HUES48 (cell line): ENCODE measurements at regions not wholly inside any gene's neighbourhood (a gene's known extent, or its start where the extent isn't known, plus 50 kb on each side); places are given as distances from the start of the nearest gene placed in this dataset.

Source experiments
- H3K27ac ChIP-seq: one replicate; pipeline ENCODE4 v1.7.0; 2013; ENCODE audit warnings: low read depth, low read length, inconsistent platforms
- H3K27me3 ChIP-seq: 2 replicates; pipeline ENCODE4 v1.6.1; 2013; ENCODE audit warnings: mild to moderate bottlenecking, low read length; ENCODE audit not compliant: control insufficient read depth, insufficient read depth
- H3K36me3 ChIP-seq: 2 replicates; pipeline ENCODE4 v1.6.1; 2013; ENCODE audit warnings: low read length; ENCODE audit not compliant: control insufficient read depth, insufficient read depth
- H3K4me1 ChIP-seq: 2 replicates; pipeline ENCODE4 v1.6.1; 2013; ENCODE audit warnings: mild to moderate bottlenecking, low read length; ENCODE audit not compliant: control insufficient read depth, insufficient read depth
- H3K4me3 ChIP-seq: 2 replicates; pipeline ENCODE4 v1.5.1; 2013; ENCODE audit warnings: mild to moderate bottlenecking, low read depth, low read length
- H3K9ac ChIP-seq: 2 replicates; pipeline ENCODE4 v1.6.1; 2013; ENCODE audit warnings: mild to moderate bottlenecking, low read depth, low read length, moderate library complexity
- H3K9me3 ChIP-seq: 2 replicates; pipeline ENCODE4 v1.6.1; 2013; ENCODE audit warnings: low read length; ENCODE audit not compliant: control insufficient read depth, insufficient read depth

DNA sequence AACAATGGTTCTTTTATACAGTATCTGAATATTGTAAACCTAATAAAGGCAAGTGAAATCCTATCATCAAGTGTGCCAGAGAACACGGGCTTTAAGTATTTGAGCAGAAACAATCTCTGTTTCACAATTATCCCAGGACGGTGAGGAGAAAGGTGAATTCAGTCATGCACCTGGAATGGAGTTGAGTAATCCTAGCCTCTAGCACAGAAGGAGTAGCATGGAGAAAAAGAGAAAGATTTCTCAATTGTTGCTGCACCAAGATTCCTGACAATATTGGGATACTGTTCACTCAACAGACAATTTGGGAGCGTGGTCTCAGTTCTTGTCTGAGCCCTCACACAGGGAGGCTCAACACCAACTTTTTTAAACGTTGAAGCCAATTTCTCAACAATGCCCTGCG lies 510.6 kb downstream of the SOX11 start:
- Histone ChIP-seq H3K27me3 (no peaks in the 10 kb centered on the region), H3K4me1 (no peaks in the 10 kb centered on the region), H3K9me3 (no peaks in the 10 kb centered on the region), H3K36me3 (no peaks in the 10 kb centered on the region), H3K9ac (no peak overlapping the region), H3K27ac (no peak overlapping the region), H3K4me3 (no peak overlapping the region)

DNA sequence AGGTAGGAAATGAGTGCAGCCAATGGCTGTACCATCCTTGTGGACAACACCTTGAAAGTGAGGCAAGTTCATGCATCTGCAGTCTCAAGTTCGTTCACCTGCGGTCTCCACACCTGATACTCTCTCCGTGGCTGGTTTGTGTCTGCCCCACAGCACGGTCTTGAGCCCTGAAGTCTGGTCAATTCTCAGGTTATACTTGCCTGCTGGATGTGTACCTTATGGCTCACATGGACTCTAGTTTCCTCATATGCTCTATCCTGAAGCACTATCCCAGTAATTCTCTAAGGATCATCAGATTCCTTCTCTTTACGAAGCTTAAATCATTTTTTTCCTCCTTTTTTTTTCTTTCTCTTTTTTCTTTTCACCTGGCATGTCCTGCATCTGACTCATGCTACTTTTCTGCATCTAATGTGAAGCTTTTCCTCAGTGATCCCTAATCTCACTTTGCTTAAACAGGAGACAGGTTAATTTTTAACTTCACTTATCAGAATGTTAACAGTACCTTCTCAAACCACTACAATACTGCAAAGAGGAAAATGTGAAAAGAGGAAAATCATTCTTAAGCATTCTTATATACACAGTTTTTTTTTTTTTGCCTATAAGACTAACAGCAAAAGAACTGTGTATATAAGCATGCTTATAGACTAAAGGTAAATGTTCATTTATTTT lies 511.2 kb downstream of the SOX11 start:
- Histone ChIP-seq H3K27ac (no peak overlapping the region), H3K4me3 (no peak overlapping the region), H3K9ac (no peak overlapping the region), H3K27me3 (no peaks in the 10 kb centered on the region), H3K4me1 (no peaks in the 10 kb centered on the region), H3K9me3 (no peaks in the 10 kb centered on the region), H3K36me3 (no peaks in the 10 kb centered on the region)

DNA sequence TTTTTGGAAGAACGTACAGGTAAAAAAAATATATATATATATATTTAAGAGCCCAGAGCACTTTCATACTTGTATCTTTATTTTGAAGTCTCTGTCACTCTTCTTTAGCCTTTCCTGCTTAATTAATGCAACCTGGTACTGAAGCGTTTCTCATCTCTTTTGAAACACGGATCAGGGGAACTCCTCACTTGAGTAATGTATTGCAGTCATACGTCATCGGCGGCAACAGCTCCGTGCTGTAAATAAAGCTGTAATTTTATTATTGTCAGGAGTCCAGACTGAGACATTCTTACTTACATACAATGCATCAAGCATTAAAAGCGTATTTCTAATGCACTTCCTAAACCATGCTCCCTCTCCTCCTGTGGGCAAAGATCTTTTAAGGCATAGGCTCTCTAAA lies 514.7 kb downstream of the SOX11 start:
- Histone ChIP-seq H3K9ac (no peak overlapping the region), H3K4me1 (no peaks in the 10 kb centered on the region), H3K36me3 (no peaks in the 10 kb centered on the region), H3K27ac (no peak overlapping the region), H3K4me3 (no peak overlapping the region), H3K9me3 (no peaks in the 10 kb centered on the region), H3K27me3 (no peaks in the 10 kb centered on the region)

DNA sequence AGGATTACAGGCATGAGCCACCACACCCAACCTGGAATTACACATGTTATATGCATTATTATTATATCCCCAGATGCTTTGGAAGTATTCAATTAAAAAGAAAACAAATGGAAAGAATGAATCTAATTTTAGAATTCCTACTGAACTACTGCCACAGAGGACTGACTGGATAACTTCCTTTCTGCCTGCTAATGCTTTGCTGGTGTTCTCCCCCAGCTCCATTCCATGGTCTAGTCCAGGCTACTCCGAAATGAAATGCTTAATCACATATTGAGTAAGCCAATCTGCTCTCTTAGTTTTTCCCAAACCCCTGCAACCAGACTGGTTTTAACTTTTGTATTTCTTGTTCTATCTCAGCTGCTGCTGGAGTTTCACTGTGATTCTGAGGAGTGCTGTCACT lies 519.1 kb downstream of the SOX11 start:
- Histone ChIP-seq H3K4me1 (no peaks in the 10 kb centered on the region), H3K9me3 (no peaks in the 10 kb centered on the region), H3K27me3 (no peaks in the 10 kb centered on the region), H3K27ac (no peak overlapping the region), H3K9ac (no peak overlapping the region), H3K4me3 (no peak overlapping the region), H3K36me3 (no peaks in the 10 kb centered on the region)

DNA sequence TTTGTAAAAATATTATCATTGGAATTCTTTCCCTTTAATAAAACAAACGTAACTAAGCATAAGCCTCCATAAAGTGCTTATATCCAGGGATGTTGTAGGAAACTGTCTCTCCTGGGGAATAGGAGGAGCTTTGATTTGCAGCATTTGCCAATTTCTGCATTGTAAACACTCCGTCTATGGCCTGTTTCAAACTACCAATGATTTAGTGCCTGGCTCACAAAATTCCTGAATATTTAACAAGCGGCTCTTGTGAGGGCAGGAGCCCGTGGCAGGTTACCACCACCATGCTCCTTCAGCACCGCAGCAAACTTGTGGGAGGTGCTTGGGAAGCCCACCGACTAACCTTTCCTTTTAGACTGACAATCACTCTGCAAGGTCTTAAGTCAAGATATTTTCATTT lies 520.3 kb downstream of the SOX11 start:
- Histone ChIP-seq H3K27me3 (no peaks in the 10 kb centered on the region), H3K9ac (no peak overlapping the region), H3K9me3 (no peaks in the 10 kb centered on the region), H3K27ac (no peak overlapping the region), H3K4me3 (no peak overlapping the region), H3K36me3 (no peaks in the 10 kb centered on the region), H3K4me1 (no peaks in the 10 kb centered on the region)

DNA sequence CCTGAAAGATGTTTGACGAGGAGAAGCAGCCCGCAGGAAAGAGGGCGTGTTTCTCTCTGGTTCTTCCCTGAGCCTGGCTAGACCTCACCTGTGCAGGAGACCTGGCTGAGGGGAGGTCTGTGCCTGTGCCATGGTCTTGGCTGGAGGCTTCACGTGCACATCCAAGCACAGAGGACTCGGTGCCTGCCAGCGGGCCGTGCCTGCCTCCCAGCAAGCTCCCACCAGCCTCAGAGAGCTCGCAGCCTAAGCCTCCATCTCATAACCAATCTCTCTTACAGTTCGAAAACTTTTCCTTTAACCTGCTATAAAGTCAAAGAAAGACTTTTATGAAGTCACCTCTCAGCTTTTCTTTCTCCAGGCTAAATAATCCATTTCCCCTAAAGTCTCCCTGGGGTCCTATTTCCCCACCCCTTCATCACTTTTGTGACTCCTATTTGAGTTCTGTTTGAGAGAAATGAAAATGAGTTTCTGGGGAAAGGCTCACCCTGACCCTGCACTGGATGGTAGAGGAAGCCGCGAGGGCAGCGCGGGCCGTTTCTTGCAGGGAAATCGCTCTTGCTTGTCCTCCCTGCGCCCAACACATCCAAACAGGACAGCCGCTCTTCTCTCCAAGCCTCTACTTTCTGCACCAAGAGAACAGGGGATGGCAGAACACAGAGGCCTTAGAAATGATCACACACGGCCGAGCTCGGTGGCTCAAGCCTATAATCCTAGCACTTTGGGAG lies 521.0 kb downstream of the SOX11 start:
- no peaks in the 10 kb centered on the region for H3K9me3 ChIP-seq
- H3K9ac ChIP-seq = no peak overlapping the region

DNA sequence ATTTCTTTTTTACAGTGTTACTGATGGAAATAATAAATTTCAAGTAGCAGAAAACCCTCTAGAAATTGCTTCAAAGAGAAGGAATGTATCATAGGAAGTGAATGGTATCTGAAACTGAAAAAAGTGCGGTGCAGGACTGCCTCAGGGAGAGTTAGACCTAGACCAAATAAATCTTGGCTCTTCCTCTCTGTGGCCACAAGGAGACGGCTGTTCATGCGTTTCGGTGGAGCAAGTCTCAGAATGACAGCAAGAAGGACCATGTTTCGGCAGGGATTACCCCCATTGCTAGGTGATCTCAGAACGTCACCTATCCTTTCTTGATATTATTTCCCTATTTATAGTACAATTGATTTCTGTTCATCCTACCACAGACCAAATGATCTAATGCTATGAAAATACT lies 522.3 kb downstream of the SOX11 start:
- no peaks in the 10 kb centered on the region for H3K4me1 ChIP-seq
- H3K27ac ChIP-seq = no peak overlapping the region
- no peak overlapping the region for H3K4me3 ChIP-seq
- H3K9ac ChIP-seq = no peak overlapping the region
- no peaks in the 10 kb centered on the region for H3K36me3 ChIP-seq
- no peaks in the 10 kb centered on the region for H3K9me3 ChIP-seq
- H3K27me3 ChIP-seq = no peaks in the 10 kb centered on the region

More for the DNA sequence above, 521.0 kb downstream of the SOX11 start:
- no peaks in the 10 kb centered on the region for H3K36me3 ChIP-seq
- no peaks in the 10 kb centered on the region for H3K27me3 ChIP-seq
- H3K4me1 ChIP-seq = no peaks in the 10 kb centered on the region
- no peak overlapping the region for H3K27ac ChIP-seq
- no peak overlapping the region for H3K4me3 ChIP-seq

DNA sequence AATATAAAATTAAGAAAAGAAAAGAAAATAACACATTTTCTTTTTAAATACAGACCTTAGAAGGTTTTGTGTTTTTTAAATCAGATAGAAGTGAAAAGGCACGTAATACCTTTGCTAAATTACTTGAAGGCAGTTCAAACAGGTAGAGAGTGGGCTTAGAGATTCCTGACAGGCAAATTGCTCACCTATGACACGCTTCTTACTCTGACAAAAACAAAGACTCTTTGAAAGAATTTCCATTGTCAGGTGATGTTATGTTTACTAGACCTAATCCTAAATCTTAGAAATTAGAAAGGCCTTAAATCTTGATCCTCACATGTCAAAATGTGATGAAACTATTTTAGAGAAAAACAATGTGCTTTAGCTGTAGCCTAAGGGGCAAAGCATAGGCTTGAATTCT lies 522.9 kb downstream of the SOX11 start:
- no peaks in the 10 kb centered on the region for H3K36me3 ChIP-seq
- H3K27ac ChIP-seq = no peak overlapping the region

DNA sequence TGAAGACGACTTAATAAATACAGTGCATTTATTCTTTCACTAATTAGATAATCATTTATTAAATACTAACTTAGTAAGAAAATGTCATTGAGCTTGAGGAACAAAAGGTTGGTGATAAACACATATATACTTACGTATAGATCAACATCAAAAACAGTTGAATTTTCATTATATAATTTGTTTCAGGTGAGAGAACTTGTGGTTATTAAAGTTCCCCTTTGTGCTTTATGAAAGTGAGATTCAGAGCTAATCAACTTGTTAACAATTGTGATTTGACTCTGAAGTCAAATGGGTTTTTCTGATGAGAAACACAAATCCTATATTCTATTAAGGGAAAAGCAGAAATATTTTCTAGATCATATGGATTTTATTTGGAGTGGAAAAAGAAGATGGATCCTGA lies 524.0 kb downstream of the SOX11 start:
- H3K36me3 ChIP-seq = no peaks in the 10 kb centered on the region
- no peaks in the 10 kb centered on the region for H3K4me1 ChIP-seq
- H3K27me3 ChIP-seq = no peaks in the 10 kb centered on the region
- no peak overlapping the region for H3K9ac ChIP-seq
- no peak overlapping the region for H3K4me3 ChIP-seq
- no peak overlapping the region for H3K27ac ChIP-seq
- no peaks in the 10 kb centered on the region for H3K9me3 ChIP-seq

More for the DNA sequence above, 522.9 kb downstream of the SOX11 start:
- Histone ChIP-seq H3K4me3 (no peak overlapping the region), H3K9ac (no peak overlapping the region), H3K9me3 (no peaks in the 10 kb centered on the region), H3K4me1 (no peaks in the 10 kb centered on the region), H3K27me3 (no peaks in the 10 kb centered on the region)

DNA sequence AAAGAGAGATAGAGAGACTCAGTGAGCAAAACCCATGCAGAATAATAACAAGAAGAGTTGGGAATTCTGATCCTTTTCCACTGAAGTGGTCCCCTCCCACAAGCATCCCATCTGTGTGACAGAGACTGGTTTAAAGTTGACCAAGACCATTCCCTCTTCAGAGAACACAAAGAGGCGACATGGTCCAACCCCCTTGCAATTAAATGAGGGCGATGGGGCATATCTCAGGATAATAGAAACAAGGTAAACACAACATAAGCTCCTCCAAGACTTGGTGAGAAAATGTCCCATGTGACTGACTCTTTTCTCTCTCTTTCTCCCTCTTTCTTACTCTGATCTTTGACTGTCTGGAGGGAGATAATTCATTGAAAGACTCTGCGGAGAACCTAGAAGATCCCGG lies 526.7 kb downstream of the SOX11 start:
- no peaks in the 10 kb centered on the region for H3K36me3 ChIP-seq
- no peaks in the 10 kb centered on the region for H3K4me1 ChIP-seq
- no peak overlapping the region for H3K27ac ChIP-seq
- H3K9me3 ChIP-seq = no peaks in the 10 kb centered on the region
- H3K27me3 ChIP-seq = no peaks in the 10 kb centered on the region
- H3K9ac ChIP-seq = no peak overlapping the region
- H3K4me3 ChIP-seq = no peak overlapping the region

DNA sequence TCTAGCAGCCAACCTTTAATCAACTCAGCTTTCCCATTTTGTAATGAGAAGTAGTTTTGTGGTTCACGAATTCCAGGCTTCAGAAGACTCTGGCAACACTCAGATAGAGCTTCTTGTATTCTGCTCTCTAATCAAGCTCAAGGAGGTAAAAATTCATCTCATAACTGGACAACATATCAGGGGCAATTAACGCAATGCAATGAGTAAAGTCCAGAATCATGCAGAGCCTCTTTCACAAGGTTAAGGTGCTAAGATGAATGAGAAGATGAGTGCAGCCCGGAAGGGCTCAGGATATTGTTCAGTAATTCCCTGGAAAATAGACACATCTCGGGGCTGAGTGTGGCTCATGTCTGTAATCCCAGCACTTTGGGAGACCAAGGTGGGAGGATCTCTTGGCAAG lies 527.7 kb downstream of the SOX11 start:
- H3K27ac ChIP-seq = no peak overlapping the region
- no peaks in the 10 kb centered on the region for H3K9me3 ChIP-seq
- H3K36me3 ChIP-seq = no peaks in the 10 kb centered on the region
- H3K4me1 ChIP-seq = no peaks in the 10 kb centered on the region
- no peaks in the 10 kb centered on the region for H3K27me3 ChIP-seq
- H3K4me3 ChIP-seq = no peak overlapping the region
- H3K9ac ChIP-seq = no peak overlapping the region
